ENCODE measurements at regions not wholly inside any gene's neighbourhood (a gene's known extent, or its start where the extent isn't known, plus 50 kb on each side); places are given as distances from the start of the nearest gene placed in this dataset.
"Not testable (repeated sequence)": the region's sequence is repeated elsewhere in the genome, so short reads cannot be mapped to it uniquely, and the experiment has no call there.

- no peak for DNase-seq
Measured at GRCh38 chr12:131561891-131562684, 148.8 kb upstream of the SFSWAP start.

GRCh38 chr12:131564138-131564727 lies 146.7 kb upstream of the SFSWAP start:
- DNase-seq = not testable (repeated sequence)

DNA sequence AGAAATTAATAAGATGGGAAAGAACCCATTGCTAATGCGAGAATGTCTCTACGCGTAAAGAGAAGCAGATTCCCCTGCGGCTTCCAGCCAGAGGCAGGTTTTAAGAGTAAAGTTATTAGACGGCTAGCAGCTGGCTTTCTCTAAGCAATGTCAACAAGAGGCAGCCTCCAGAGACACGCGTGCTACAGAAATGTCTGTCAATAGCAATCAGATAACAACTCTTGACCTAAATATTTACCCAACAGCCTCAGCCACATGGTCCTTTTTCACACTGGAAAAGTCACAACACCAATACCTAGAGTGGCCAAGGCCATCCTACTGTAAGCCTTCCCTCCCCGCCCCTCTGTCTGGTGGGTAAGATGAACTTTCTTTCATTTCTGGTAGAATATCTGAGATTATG lies 146.0 kb upstream of the SFSWAP start:
- DNase-seq = no peak

GRCh38 chr12:131565267-131566015 lies 145.4 kb upstream of the SFSWAP start:
- no peak for DNase-seq

GRCh38 chr12:131568336-131568735 lies 142.6 kb upstream of the SFSWAP start:
- DNase-seq = no peak

DNA sequence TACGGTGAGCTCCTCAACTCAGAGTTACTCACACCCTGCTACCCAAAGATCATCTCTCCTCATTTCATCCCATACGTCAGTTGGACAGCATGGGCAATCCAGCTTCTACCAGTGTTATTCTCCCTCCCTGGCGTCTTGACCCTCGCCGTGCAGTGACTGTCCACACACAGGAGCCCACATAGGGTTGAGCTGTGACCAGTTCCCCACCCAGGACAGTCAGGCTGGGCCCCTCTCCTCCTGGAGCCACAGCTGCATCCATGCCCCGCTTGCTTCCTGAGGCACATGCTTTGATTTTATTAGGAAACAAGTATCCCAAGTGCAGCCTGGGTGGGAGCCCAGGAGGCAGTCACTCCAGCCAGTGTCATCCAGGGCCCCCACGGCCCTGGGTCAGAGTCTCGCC lies 140.3 kb upstream of the SFSWAP start:
- DNase-seq = no peak

GRCh38 chr12:131571827-131572226 lies 139.1 kb upstream of the SFSWAP start:
- DNase-seq = no peak

- no peak for DNase-seq
Measured at GRCh38 chr12:131572626-131573025, 138.3 kb upstream of the SFSWAP start.

- no peak for DNase-seq
Measured at GRCh38 chr12:131573631-131574394, 137.1 kb upstream of the SFSWAP start.

DNA sequence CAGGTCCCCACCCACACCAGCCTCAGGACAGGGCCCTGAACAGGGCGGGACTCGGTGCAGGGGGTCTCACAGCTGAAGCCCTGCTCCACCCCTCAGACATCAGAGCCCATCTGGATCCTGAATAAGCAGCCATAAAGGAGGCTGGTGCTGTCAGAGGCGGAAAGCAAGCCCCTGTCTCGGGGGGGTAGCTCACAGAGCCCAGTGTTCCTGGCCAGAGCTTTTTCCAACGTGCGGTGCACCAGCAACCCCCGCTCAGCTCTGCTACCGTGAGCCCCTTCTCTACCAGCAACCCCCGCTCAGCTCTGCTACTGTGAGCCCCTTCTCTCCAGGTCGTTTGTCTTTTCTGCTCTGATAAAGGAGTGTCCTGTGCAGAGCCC lies 136.5 kb upstream of the SFSWAP start:
- DNase-seq = no peak

GRCh38 chr12:131575371-131575770 lies 135.5 kb upstream of the SFSWAP start:
- DNase-seq = no peak

GRCh38 chr12:131576734-131577133 lies 134.2 kb upstream of the SFSWAP start:
- DNase-seq = not testable (repeated sequence)

GRCh38 chr12:131577766-131578165 lies 133.1 kb upstream of the SFSWAP start:
- DNase-seq = no peak

DNA sequence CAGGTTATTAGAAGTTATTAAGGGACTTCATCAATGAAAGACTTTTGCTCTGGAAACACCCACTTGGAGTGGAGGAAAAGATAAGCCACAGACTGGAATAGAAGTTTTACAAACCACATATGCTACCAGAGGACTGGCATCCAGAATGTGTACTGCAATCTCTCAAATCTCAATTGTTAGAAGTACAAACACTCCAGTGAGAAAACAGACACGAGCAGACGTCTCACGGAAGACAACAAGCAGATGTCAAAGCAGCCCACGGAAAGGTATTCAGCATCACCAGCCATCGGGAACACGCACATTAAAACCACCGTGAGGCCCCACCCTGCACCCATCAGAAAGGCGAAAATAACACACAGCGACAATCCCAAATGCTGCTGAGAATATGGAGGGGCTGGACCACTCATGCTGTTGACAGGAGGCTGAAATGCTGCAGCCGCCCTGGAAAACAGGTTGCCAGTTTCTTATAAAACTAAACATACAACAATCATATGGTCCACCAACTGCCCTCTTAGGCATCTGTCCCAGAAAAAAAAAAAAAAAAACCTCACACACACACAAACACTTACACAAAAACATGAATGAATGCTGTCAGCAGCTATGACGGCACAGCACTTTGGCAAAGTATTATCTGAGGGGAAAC lies 131.9 kb upstream of the SFSWAP start:
- DNase-seq = no peak

- DNase-seq = no peak
Measured at GRCh38 chr12:131583090-131583712, 127.7 kb upstream of the SFSWAP start.

DNA sequence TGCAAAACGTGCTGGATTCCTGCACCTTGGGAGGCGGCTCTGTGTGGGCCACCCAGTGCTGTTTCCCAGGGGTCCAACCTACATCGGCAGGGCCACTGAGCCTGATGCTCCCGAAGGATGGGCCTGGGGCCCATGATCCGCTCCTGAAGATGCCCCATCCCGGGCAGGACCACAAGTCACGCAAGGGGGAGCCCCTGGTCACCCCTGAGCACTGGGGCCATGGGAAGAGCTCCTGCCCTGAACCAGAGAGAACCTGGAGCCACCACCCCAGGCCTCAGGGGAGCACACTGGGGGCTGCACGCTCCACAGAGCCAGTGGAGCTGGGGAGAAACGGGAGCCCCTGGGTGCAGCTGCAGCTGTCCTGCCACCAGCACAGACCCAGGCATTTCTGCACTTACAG lies 124.6 kb upstream of the SFSWAP start:
- DNase-seq = no peak

- DNase-seq = no peak
Measured at GRCh38 chr12:131586761-131587160, 124.1 kb upstream of the SFSWAP start.

DNA sequence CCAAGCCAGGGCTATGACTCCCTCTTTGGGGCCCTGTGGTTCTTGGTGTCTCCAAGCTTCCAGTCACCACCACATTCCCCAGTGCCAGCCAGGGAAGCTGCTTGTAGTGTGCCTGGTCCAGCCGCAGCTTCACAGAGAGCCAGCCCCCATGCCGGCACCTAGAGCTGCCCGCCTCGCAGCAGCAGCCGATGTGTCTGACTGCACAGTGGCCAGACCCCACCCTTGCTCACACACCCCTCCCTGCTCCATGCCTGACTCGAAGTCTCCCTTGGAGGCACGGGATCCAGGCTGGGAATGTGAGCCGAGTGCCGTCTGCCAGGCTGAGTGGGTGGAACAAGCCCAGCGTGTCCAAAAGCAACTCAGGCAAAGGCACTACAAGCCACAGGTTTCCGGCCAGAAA lies 123.3 kb upstream of the SFSWAP start:
- no peak for DNase-seq

- no peak for DNase-seq
Measured at GRCh38 chr12:131589221-131589897, 121.5 kb upstream of the SFSWAP start.

- no peak for DNase-seq
Measured at GRCh38 chr12:131589966-131590365, 120.9 kb upstream of the SFSWAP start.

DNA sequence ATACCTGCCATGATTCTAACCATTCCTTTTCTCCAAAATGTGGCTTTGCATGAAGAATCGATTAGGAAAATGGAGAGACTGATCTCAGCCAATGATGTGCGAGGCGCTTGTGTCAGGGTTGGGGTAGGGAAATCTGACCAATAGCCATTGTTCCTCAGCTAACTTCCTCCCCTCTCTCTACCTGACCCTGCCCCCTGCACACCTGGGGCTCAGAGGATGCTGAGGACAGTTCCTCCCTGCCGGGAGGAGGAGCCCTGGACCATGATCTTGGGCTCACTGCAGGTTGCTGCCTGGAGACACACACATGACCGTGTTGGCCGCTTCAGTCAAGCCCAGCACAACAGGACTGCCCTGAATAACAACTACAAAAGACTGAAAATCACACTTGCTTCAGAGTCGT lies 119.8 kb upstream of the SFSWAP start:
- DNase-seq = no peak

Data from hematopoietic multipotent progenitor cell treated with erythropoietin and hydrocortisone succinate and interleukin-3 and kit ligand, for 4 days (in vitro differentiated cells).